Tibial nerve (tissue), 3 donors: ENCODE measurements at regions not wholly inside any gene's neighbourhood (a gene's known extent, or its start where the extent isn't known, plus 50 kb on each side); places are given as distances from the start of the nearest gene placed in this dataset.

Source experiments
- CTCF ChIP-seq, 5 experiments: fragments of 200-600 bp in 3 of 5; fragments of 450-650 bp in 2 of 5; sonication (generic) in 3 of 5; IDR thresholded peaks; one replicate each; pipeline ENCODE4 v1.5.1; 2016 to 2019; ENCODE audit warnings: antibody characterized with exemption in 5 of 5, mild to moderate bottlenecking in 3 of 5, moderate library complexity in 2 of 5
- POLR2A ChIP-seq, 2 donors: fragments of 450-650 bp; IDR thresholded peaks; one replicate each; pipeline ENCODE4 v1.6.1; 2017; ENCODE audit warnings: antibody characterized with exemption in 2 of 2, mild to moderate bottlenecking in 2 of 2, moderate library complexity in 2 of 2

GRCh38 chr9:29575219-29575618 is 2001.9 kb upstream of the C9orf72 start:
- TF ChIP-seq POLR2A (IDR thresholded peaks at IDR 0.05), result no peak
- no peak for TF ChIP-seq CTCF (IDR thresholded peaks at IDR 0.05)
